HEK293T (cell line): ENCODE measurements at regions not wholly inside any gene's neighbourhood (a gene's known extent, or its start where the extent isn't known, plus 50 kb on each side); places are given as distances from the start of the nearest gene placed in this dataset.

Experiments
- CTCF ChIA-PET: fragments of 350-600 bp; formaldehyde crosslinking; extraction: SDS; loops from one replicate; lab custom pipeline; 2021; ENCODE audit warnings: antibody characterized with exemption, inconsistent platforms; lab: Yijun Ruan, JAX
- POLR2A ChIA-PET: fragments of 350-600 bp; formaldehyde crosslinking; extraction: SDS; loops from one replicate; lab custom pipeline; 2020; ENCODE audit warnings: antibody characterized with exemption, inconsistent platforms; lab: Yijun Ruan, JAX
- DNase-seq: peaks from one replicate; pipeline ENCODE4 v3.0.0; 2012; ENCODE audit warnings: mixed read lengths; ENCODE audit errors: extremely low spot score
- ARNT ChIP-seq: fragments of 450-650 bp; IDR thresholded peaks from 2 replicates; pipeline ENCODE4 v1.6.1; 2017; ENCODE audit warnings: mild to moderate bottlenecking
- BHLHE40 ChIP-seq: fragments of 450-650 bp; IDR thresholded peaks from 2 replicates; pipeline ENCODE4 v1.6.1; 2016; ENCODE audit warnings: mild to moderate bottlenecking, moderate library complexity, borderline replicate concordance
- CTBP1 ChIP-seq: fragments of 450-650 bp; IDR thresholded peaks from 2 replicates; pipeline ENCODE4 v1.6.1; 2016; ENCODE audit warnings: borderline replicate concordance
- ELF4 ChIP-seq: fragments of 450-650 bp; IDR thresholded peaks from 2 replicates; pipeline ENCODE4 v1.6.1; 2017; ENCODE audit warnings: antibody characterized with exemption
- FOXA1 ChIP-seq: fragments of 450-650 bp; IDR thresholded peaks from 2 replicates; pipeline ENCODE4 v1.6.1; 2016; ENCODE audit warnings: mild to moderate bottlenecking
- FOXK2 ChIP-seq: fragments of 450-650 bp; IDR thresholded peaks from 2 replicates; pipeline ENCODE4 v1.6.1; 2016; ENCODE audit warnings: mild to moderate bottlenecking
- FOXM1 ChIP-seq: fragments of 450-650 bp; IDR thresholded peaks from 2 replicates; pipeline ENCODE4 v1.6.1; 2017; ENCODE audit warnings: mild to moderate bottlenecking, borderline replicate concordance
- HDGF ChIP-seq: fragments of 450-650 bp; IDR thresholded peaks from 2 replicates; pipeline ENCODE4 v1.6.1; 2017; ENCODE audit warnings: antibody characterized with exemption, borderline replicate concordance
- L3MBTL2 ChIP-seq: fragments of 450-650 bp; conservative IDR thresholded peaks from 2 replicates; pipeline ENCODE4 v1.6.1; 2016; ENCODE audit warnings: mild to moderate bottlenecking
- LEF1 ChIP-seq: fragments of 450-650 bp; IDR thresholded peaks from 2 replicates; pipeline ENCODE4 v1.6.1; 2017; ENCODE audit warnings: mild to moderate bottlenecking, borderline replicate concordance
- NFRKB ChIP-seq: fragments of 450-650 bp; IDR thresholded peaks from 2 replicates; pipeline ENCODE4 v1.6.1; 2016; ENCODE audit warnings: mild to moderate bottlenecking, moderate library complexity
- PKNOX1 ChIP-seq: fragments of 450-650 bp; IDR thresholded peaks from 2 replicates; pipeline ENCODE4 v1.6.1; 2016
- SP1 ChIP-seq: fragments of 450-650 bp; IDR thresholded peaks from 2 replicates; pipeline ENCODE4 v1.6.1; 2017
- SUZ12 ChIP-seq: fragments of 450-650 bp; IDR thresholded peaks from 2 replicates; pipeline ENCODE4 v1.6.1; 2016; ENCODE audit warnings: mild to moderate bottlenecking
- TARDBP ChIP-seq: fragments of 450-650 bp; IDR thresholded peaks from 2 replicates; pipeline ENCODE4 v1.6.1; 2016
- ZNF384 ChIP-seq: fragments of 450-650 bp; IDR thresholded peaks from 2 replicates; pipeline ENCODE4 v1.6.1; 2016

GRCh38 chr15:81567924-81568323 lies 193.9 kb upstream of the TMC3 start:
- ChIA-PET CTCF (no interaction called here), POLR2A (no interaction called here)
- no peak for DNase-seq
- TF ChIP-seq FOXM1: no peak
- TF ChIP-seq NFRKB: no peak
- TF ChIP-seq PKNOX1: no peak
- TF ChIP-seq FOXK2: no peak
- TF ChIP-seq TARDBP: no peak
- no peak for TF ChIP-seq BHLHE40
- TF ChIP-seq ARNT: no peak
- TF ChIP-seq LEF1: no peak
- no peak for TF ChIP-seq CTBP1
- TF ChIP-seq ELF4: no peak
- no peak for TF ChIP-seq L3MBTL2
- no peak for TF ChIP-seq SP1
- TF ChIP-seq SUZ12: no peak
- TF ChIP-seq FOXA1: no peak
- TF ChIP-seq ZNF384: no peak
- no peak for TF ChIP-seq HDGF

GRCh38 chr15:81562986-81563385 lies 189.0 kb upstream of the TMC3 start:
- DNase-seq: no peak
- CTCF ChIA-PET: no interaction called here
- POLR2A ChIA-PET: no interaction called here
- TF ChIP-seq PKNOX1: no peak
- TF ChIP-seq ZNF384: no peak
- no peak for TF ChIP-seq ELF4
- TF ChIP-seq LEF1: no peak
- no peak for TF ChIP-seq ARNT
- no peak for TF ChIP-seq SP1
- no peak for TF ChIP-seq HDGF
- no peak for TF ChIP-seq NFRKB
- TF ChIP-seq CTBP1: no peak
- TF ChIP-seq FOXM1: no peak
- no peak for TF ChIP-seq FOXK2
- no peak for TF ChIP-seq FOXA1
- no peak for TF ChIP-seq L3MBTL2
- no peak for TF ChIP-seq TARDBP
- no peak for TF ChIP-seq BHLHE40
- TF ChIP-seq SUZ12: no peak

GRCh38 chr15:81560405-81560804 lies 186.4 kb upstream of the TMC3 start:
- CTCF ChIA-PET: no interaction called here
- no peak for DNase-seq
- POLR2A ChIA-PET: no interaction called here
- TF ChIP-seq FOXM1 (no peak), L3MBTL2 (no peak), ELF4 (no peak), ARNT (no peak), BHLHE40 (no peak), LEF1 (no peak), PKNOX1 (no peak), FOXK2 (no peak), FOXA1 (no peak), SUZ12 (no peak), HDGF (no peak)

GRCh38 chr15:81558056-81558455 lies 184.0 kb upstream of the TMC3 start:
- no peak for DNase-seq
- TF ChIP-seq TARDBP (no peak), PKNOX1 (no peak), ELF4 (no peak), CTBP1 (no peak), FOXK2 (no peak), SUZ12 (no peak), ZNF384 (no peak), FOXA1 (no peak), HDGF (no peak), BHLHE40 (no peak), FOXM1 (no peak), NFRKB (no peak), SP1 (no peak), ARNT (no peak), L3MBTL2 (no peak), LEF1 (no peak)
- CTCF ChIA-PET: no interaction called here
- POLR2A ChIA-PET: no interaction called here

GRCh38 chr15:81555346-81555745 lies 181.3 kb upstream of the TMC3 start:
- DNase-seq: no peak
- no peak for TF ChIP-seq FOXA1
- no peak for TF ChIP-seq FOXM1
- TF ChIP-seq NFRKB: no peak
- no peak for TF ChIP-seq ZNF384
- TF ChIP-seq PKNOX1: no peak
- TF ChIP-seq CTBP1: no peak
- no peak for TF ChIP-seq ARNT
- no peak for TF ChIP-seq TARDBP
- ChIA-PET POLR2A (no interaction called here), CTCF (no interaction called here)
